HCT116 (cell line): ENCODE measurements at regions not wholly inside any gene's neighbourhood (a gene's known extent, or its start where the extent isn't known, plus 50 kb on each side); places are given as distances from the start of the nearest gene placed in this dataset.

Experiments used
- JUND ChIP-seq: IDR thresholded peaks from 2 replicates; pipeline ENCODE4 v1.6.1; 2012
- ZNF274 ChIP-seq: fragments of 200-500 bp; sonication (Bioruptor generic); IDR thresholded peaks from 2 replicates; pipeline ENCODE4 v1.6.1; 2014; ENCODE audit warnings: mild to moderate bottlenecking, low read depth, low read length, inconsistent platforms
- TF ChIP-seq, protein P1 (sequence below): IDR thresholded peaks from 2 replicates; pipeline ENCODE4 v1.6.1; 2012; ENCODE audit warnings: low read depth

DNA sequence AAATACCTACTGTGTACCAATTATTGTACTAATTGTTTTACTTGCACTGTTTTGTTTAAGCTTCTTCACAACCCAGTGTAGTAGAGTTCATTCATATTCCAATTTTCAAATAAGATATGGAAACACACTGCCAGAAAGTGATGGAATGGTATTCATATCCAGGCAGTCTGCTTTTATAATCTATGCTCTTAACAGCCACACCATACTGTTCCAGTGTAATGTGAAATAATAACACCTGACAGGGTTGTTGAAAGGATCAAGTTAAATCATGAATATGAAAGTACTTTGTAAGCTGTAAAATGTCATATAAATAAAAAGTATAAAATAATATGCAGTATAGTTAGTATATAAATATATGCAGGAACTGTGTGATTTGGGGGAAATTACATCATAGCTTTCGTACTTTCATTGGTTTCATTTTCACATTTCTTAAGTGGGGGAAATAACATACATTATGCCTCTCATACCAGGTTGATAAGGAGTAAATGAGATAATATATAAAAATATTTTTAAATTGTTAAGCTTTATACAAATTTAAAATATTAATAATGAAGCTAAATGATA, 230.8 kb downstream of the TANC2 start:
- TF ChIP-seq, protein P1, sequence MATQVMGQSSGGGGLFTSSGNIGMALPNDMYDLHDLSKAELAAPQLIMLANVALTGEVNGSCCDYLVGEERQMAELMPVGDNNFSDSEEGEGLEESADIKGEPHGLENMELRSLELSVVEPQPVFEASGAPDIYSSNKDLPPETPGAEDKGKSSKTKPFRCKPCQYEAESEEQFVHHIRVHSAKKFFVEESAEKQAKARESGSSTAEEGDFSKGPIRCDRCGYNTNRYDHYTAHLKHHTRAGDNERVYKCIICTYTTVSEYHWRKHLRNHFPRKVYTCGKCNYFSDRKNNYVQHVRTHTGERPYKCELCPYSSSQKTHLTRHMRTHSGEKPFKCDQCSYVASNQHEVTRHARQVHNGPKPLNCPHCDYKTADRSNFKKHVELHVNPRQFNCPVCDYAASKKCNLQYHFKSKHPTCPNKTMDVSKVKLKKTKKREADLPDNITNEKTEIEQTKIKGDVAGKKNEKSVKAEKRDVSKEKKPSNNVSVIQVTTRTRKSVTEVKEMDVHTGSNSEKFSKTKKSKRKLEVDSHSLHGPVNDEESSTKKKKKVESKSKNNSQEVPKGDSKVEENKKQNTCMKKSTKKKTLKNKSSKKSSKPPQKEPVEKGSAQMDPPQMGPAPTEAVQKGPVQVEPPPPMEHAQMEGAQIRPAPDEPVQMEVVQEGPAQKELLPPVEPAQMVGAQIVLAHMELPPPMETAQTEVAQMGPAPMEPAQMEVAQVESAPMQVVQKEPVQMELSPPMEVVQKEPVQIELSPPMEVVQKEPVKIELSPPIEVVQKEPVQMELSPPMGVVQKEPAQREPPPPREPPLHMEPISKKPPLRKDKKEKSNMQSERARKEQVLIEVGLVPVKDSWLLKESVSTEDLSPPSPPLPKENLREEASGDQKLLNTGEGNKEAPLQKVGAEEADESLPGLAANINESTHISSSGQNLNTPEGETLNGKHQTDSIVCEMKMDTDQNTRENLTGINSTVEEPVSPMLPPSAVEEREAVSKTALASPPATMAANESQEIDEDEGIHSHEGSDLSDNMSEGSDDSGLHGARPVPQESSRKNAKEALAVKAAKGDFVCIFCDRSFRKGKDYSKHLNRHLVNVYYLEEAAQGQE: no peak
- no peak for TF ChIP-seq ZNF274
- no peak for TF ChIP-seq JUND
